Uterus (tissue), 3 donors: ENCODE measurements at regions not wholly inside any gene's neighbourhood (a gene's known extent, or its start where the extent isn't known, plus 50 kb on each side); places are given as distances from the start of the nearest gene placed in this dataset.

Experiments
- DNase-seq, 2 donors: peaks; one replicate each; pipeline ENCODE4 v3.0.0-alpha.2; 2019 to 2020
- H3K27ac ChIP-seq, 2 donors: fragments of 200-600 bp; sonication (generic); 1 replicate in 1 of 2; 2 replicates in 1 of 2; pipeline ENCODE4 v1.5.1; 2016 to 2018
- H3K27me3 ChIP-seq, 2 donors: fragments of 200-600 bp; sonication (generic); one replicate each; pipeline ENCODE4 v1.5.1; 2018 to 2019; ENCODE audit warnings: control low read depth in 1 of 2
- H3K36me3 ChIP-seq, 2 donors: fragments of 200-600 bp; sonication (generic); one replicate each; pipeline ENCODE4 v1.5.1; 2019; ENCODE audit warnings: control low read depth in 1 of 2
- H3K4me1 ChIP-seq, 2 donors: fragments of 200-600 bp; sonication (generic); one replicate each; pipeline ENCODE4 v1.5.1; 2018 to 2019; ENCODE audit warnings: control low read depth in 1 of 2
- H3K4me3 ChIP-seq, 2 donors: fragments of 200-600 bp; sonication (generic); 1 replicate in 1 of 2; 2 replicates in 1 of 2; pipeline ENCODE4 v1.5.1; 2018 to 2019; ENCODE audit warnings: mild to moderate bottlenecking in 1 of 2
- H3K9me3 ChIP-seq, 2 donors: fragments of 200-600 bp; sonication (generic); one replicate each; pipeline ENCODE4 v1.5.1; 2019; ENCODE audit warnings: control low read depth in 1 of 2
- POLR2A ChIP-seq, 2 donors: fragments of 450-650 bp; IDR thresholded peaks; one replicate each; pipeline ENCODE4 v1.6.1; 2016; ENCODE audit warnings: antibody characterized with exemption in 2 of 2, mild to moderate bottlenecking in 1 of 2, moderate library complexity in 1 of 2
- intact Hi-C: fragments of 100-400 bp; cut with DNase I; formaldehyde crosslinking; loops from one replicate; pipeline ENCODE4 v1.15.1; 2023; ENCODE audit warnings: low total_unique reads
- TF ChIP-seq, protein P1 (sequence below), 4 experiments: fragments of 200-600 bp in 2 of 4; fragments of 450-650 bp in 2 of 4; sonication (generic) in 2 of 4; IDR thresholded peaks; one replicate each; pipeline ENCODE4 v1.5.1; 2016 to 2019; ENCODE audit warnings: antibody characterized with exemption in 4 of 4, mild to moderate bottlenecking in 2 of 4, moderate library complexity in 1 of 4
- donor health status: DM: yes; HTN: yes; CAD: no.

DNA sequence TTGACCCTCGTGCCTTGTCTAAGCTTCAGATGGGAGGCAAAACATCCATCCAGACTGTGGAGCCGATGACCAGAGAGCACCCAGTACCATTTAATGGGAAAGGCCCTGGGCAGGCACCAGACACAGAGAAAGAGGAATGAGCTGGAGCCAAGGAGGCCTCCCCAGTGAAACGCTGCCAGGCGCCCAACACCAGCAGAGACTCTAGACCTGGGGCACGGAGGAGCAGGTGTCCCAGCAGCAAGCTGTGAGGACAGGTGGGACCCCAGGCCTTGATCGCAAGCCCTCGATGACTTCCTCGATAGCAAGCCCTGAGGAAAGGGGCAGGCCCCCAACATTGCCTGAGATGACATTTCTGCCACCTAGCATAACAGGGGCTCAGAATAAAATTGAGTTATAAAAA lies 62.2 kb upstream of the SIAH1 start:
- Histone ChIP-seq H3K27ac (no peak overlapping the region), H3K4me3 (no peak overlapping the region), H3K27me3 (no peaks in the 10 kb centered on the region), H3K36me3 (no peaks in the 10 kb centered on the region), H3K9me3 (no peaks in the 10 kb centered on the region), H3K4me1 (no peaks in the 10 kb centered on the region)
- DNase-seq: no peak
- intact Hi-C loops: no loop called here
- no peak for TF ChIP-seq POLR2A (IDR thresholded peaks at IDR 0.05)
- TF ChIP-seq, protein P1, sequence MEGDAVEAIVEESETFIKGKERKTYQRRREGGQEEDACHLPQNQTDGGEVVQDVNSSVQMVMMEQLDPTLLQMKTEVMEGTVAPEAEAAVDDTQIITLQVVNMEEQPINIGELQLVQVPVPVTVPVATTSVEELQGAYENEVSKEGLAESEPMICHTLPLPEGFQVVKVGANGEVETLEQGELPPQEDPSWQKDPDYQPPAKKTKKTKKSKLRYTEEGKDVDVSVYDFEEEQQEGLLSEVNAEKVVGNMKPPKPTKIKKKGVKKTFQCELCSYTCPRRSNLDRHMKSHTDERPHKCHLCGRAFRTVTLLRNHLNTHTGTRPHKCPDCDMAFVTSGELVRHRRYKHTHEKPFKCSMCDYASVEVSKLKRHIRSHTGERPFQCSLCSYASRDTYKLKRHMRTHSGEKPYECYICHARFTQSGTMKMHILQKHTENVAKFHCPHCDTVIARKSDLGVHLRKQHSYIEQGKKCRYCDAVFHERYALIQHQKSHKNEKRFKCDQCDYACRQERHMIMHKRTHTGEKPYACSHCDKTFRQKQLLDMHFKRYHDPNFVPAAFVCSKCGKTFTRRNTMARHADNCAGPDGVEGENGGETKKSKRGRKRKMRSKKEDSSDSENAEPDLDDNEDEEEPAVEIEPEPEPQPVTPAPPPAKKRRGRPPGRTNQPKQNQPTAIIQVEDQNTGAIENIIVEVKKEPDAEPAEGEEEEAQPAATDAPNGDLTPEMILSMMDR (IDR thresholded peaks at IDR 0.05): no peak

GRCh38 chr16:48446534-48446920 lies 61.3 kb upstream of the SIAH1 start:
- Histone ChIP-seq H3K27ac (no peak overlapping the region), H3K27me3 (no peaks in the 10 kb centered on the region), H3K36me3 (no peaks in the 10 kb centered on the region), H3K9me3 (no peaks in the 10 kb centered on the region), H3K4me3 (no peak overlapping the region), H3K4me1 (no peaks in the 10 kb centered on the region)
- intact Hi-C loops: no loop called here
- TF ChIP-seq, protein P1 (IDR thresholded peaks at IDR 0.05): no peak
- TF ChIP-seq POLR2A (IDR thresholded peaks at IDR 0.05): no peak
- DNase-seq: no peak

- no peaks in the 10 kb centered on the region for H3K27me3 ChIP-seq
- intact Hi-C loops: no loop called here
- peak overlapping the region; percentile 63 to 70 for H3K27ac ChIP-seq
- no peaks in the 10 kb centered on the region for H3K4me1 ChIP-seq
- no peak for DNase-seq
- no peaks in the 10 kb centered on the region for H3K9me3 ChIP-seq
- no peak overlapping the region for H3K4me3 ChIP-seq
- H3K36me3 ChIP-seq: no peaks in the 10 kb centered on the region
- no peak for TF ChIP-seq POLR2A (IDR thresholded peaks at IDR 0.05)
- TF ChIP-seq, protein P1 (IDR thresholded peaks at IDR 0.05): no peak
These were observed 60.7 kb upstream of the SIAH1 start for GRCh38 chr16:48445782-48446533.

DNA sequence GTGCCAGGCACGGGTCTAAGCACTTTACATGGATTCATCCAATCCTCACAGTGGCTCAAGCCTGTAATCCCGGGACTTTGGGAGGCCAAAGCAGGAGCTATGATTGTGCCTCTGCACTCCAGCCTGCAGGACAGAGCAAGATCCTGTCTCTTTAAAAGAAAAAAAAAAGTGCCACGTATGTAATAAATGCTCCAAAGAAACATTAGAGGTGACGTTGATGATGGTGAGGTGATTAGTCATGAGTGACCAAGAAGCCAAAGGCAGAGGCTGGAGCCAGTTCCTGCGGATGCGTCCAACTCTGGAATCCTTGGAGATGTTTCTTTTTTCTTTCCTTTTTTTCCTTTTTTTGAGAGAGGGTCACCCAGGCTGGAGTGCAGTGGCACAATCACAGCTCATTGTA lies 59.4 kb upstream of the SIAH1 start:
- DNase-seq: peak; percentile 51 to 54
- Histone ChIP-seq H3K9me3 (no peaks in the 10 kb centered on the region), H3K27ac (peak overlapping the region; percentile 63 to 70), H3K36me3 (no peaks in the 10 kb centered on the region), H3K4me3 (no peak overlapping the region), H3K27me3 (no peaks in the 10 kb centered on the region), H3K4me1 (no peaks in the 10 kb centered on the region)
- intact Hi-C loops: no loop called here
- TF ChIP-seq, protein P1 (IDR thresholded peaks at IDR 0.05): no peak
- no peak for TF ChIP-seq POLR2A (IDR thresholded peaks at IDR 0.05)

- no peak for DNase-seq
- intact Hi-C loops: no loop called here
- H3K27ac ChIP-seq: no peak overlapping the region
These were observed 57.2 kb upstream of the SIAH1 start for GRCh38 chr16:48442379-48442778.

More at GRCh38 chr16:48442379-48442778, 57.2 kb upstream of the SIAH1 start:
- no peaks in the 10 kb centered on the region for H3K4me1 ChIP-seq
- no peaks in the 10 kb centered on the region for H3K27me3 ChIP-seq
- H3K36me3 ChIP-seq: no peaks in the 10 kb centered on the region
- H3K9me3 ChIP-seq: no peaks in the 10 kb centered on the region
- H3K4me3 ChIP-seq: no peak overlapping the region
- TF ChIP-seq POLR2A (IDR thresholded peaks at IDR 0.05): no peak
- TF ChIP-seq, protein P1 (IDR thresholded peaks at IDR 0.05): no peak
